IPS-20b (cell line): ENCODE measurements at regions not wholly inside any gene's neighbourhood (a gene's known extent, or its start where the extent isn't known, plus 50 kb on each side); places are given as distances from the start of the nearest gene placed in this dataset.

Experiments
- H3K27ac ChIP-seq: one replicate; pipeline ENCODE4 v1.5.1; 2013; ENCODE audit warnings: low read length
- H3K27me3 ChIP-seq: 2 replicates; pipeline ENCODE4 v1.6.1; 2013; ENCODE audit warnings: mild to moderate bottlenecking, low read length, inconsistent platforms; ENCODE audit not compliant: insufficient read depth
- H3K36me3 ChIP-seq: 2 replicates; pipeline ENCODE4 v1.6.1; 2013; ENCODE audit warnings: low read depth, mild to moderate bottlenecking, inconsistent platforms, low read length, moderate library complexity; ENCODE audit not compliant: insufficient read depth
- H3K4me1 ChIP-seq: 2 replicates; pipeline ENCODE4 v1.6.1; 2013; ENCODE audit warnings: mild to moderate bottlenecking, control low read depth, inconsistent platforms, low read length, moderate library complexity; ENCODE audit not compliant: insufficient read depth
- H3K4me3 ChIP-seq: 2 replicates; pipeline ENCODE4 v1.5.1; 2013; ENCODE audit warnings: mild to moderate bottlenecking, low read length, inconsistent platforms
- H3K9ac ChIP-seq: 2 replicates; pipeline ENCODE4 v1.6.1; 2013; ENCODE audit warnings: low read depth, mild to moderate bottlenecking, inconsistent platforms, low read length, moderate library complexity
- H3K9me3 ChIP-seq: 2 replicates; pipeline ENCODE4 v1.6.1; 2013; ENCODE audit warnings: mild to moderate bottlenecking, low read depth, low read length, inconsistent platforms; ENCODE audit not compliant: insufficient read depth

DNA sequence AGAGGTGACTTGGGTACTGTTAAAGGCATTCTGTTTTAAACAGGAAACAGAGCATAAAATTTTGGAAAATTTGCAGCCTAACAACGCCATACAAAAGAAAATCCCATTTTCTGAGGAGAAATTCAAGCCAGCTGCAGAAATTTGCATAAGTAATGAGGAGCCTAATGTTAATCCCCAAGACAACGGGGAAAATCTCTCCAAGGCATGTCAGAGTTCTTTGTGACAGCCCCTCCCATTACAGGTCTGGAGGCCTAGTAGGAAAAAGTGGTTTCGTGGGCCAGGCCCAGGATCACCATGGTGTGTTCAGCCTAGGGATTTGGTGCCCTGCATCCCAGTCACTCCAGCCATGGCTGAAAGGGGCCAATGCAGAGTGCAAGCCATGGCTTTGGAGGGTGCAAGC, 1333.1 kb upstream of the TENM4 start:
- Histone ChIP-seq H3K27me3 (no peaks in the 10 kb centered on the region), H3K9ac (no peak overlapping the region), H3K36me3 (no peaks in the 10 kb centered on the region), H3K27ac (no peak overlapping the region), H3K4me1 (peaks cover 5% of the 10 kb centered on the region; the same call in 1 of the 2 replicates), H3K9me3 (no peaks in the 10 kb centered on the region), H3K4me3 (no peak overlapping the region)

DNA sequence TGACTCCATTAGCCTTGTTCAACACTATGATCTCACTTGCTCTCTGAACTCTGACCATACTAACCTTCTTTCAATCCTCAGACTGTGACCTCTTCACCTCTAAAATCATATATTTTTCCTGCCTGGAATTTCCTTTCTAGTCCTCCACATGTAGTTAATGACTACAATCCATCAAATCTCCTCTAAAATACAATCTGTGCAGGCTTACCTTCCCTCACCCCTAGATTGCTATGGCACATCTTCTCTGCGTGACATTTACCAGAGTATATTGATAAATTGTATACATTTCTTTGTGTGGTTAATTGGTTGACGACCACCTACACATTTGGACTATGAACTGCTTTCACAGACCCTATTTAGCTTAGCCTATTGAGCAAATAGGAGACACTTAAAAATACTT, 1330.2 kb upstream of the TENM4 start:
- no peak overlapping the region for H3K27ac ChIP-seq
- H3K4me1 ChIP-seq = no peaks in the 10 kb centered on the region
- no peaks in the 10 kb centered on the region for H3K36me3 ChIP-seq
- no peaks in the 10 kb centered on the region for H3K9me3 ChIP-seq
- no peak overlapping the region for H3K4me3 ChIP-seq
- no peak overlapping the region for H3K9ac ChIP-seq
- H3K27me3 ChIP-seq = no peaks in the 10 kb centered on the region

GRCh38 chr11:80758787-80759186, 1318.0 kb upstream of the TENM4 start:
- Histone ChIP-seq H3K27ac (no peak overlapping the region), H3K9ac (no peak overlapping the region), H3K4me3 (no peak overlapping the region), H3K9me3 (no peaks in the 10 kb centered on the region), H3K36me3 (no peaks in the 10 kb centered on the region), H3K4me1 (no peaks in the 10 kb centered on the region), H3K27me3 (no peaks in the 10 kb centered on the region)

DNA sequence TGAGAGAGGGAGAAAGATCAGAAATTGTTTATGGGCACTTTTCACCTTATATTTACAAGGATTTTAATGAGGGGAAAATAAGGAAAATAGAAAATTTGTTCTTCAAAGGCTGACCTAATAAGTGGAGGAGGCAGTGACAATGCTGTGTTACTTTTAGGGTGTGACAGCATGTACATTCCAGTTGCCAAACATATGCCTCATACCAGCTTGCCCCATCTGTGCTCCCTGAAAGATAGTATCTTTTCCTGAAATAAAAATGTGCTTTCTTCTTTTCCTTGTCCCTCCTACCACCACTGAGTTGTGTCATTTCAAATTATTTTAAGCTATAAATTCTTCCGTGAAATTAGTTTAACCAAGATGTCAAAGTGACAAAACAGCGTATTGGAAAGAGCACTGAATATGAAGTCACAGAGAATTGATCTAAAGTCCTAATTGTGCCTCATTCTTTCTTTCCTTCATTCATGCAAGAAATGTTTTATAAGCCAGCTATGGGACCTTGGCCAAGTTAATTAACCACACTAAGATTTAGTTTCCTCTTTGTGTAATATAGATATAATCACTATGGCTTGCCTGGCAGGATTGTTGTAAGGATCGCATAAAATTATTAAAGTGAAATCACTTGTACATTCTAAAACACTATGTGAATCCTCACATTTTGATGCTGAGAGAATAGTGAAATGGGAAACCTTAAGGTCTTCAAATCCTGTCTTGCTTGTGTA, 1307.5 kb upstream of the TENM4 start:
- H3K36me3 ChIP-seq = no peaks in the 10 kb centered on the region
- no peak overlapping the region for H3K9ac ChIP-seq
- no peaks in the 10 kb centered on the region; the same call in 1 of the 2 replicates for H3K4me1 ChIP-seq
- no peak overlapping the region for H3K4me3 ChIP-seq
- H3K27me3 ChIP-seq = no peaks in the 10 kb centered on the region
- no peak overlapping the region for H3K27ac ChIP-seq
- H3K9me3 ChIP-seq = no peaks in the 10 kb centered on the region

DNA sequence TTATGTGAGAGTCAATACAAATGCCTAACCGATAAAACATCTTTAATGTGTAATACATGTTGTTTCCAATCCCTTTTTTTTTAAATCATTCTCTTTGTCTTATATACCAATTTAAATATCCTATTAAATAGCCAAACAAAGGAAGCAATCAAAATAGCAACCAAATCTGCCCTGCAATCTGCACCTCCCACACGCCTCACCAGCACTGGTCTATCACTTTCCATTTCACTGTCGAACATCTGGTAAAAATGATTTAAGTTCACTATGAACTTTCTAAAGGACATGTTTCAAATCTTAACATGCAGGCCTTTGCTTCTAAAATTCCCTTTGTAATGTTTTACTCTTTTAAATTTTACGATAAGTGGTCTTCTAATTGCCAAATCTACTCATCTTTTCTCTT, 1305.5 kb upstream of the TENM4 start:
- Histone ChIP-seq H3K27ac (no peak overlapping the region), H3K36me3 (no peaks in the 10 kb centered on the region), H3K9ac (no peak overlapping the region), H3K4me1 (no peaks in the 10 kb centered on the region; the same call in 1 of the 2 replicates), H3K27me3 (no peaks in the 10 kb centered on the region), H3K9me3 (no peaks in the 10 kb centered on the region), H3K4me3 (no peak overlapping the region)

- Histone ChIP-seq H3K27ac (no peak overlapping the region), H3K27me3 (no peaks in the 10 kb centered on the region), H3K4me3 (no peak overlapping the region), H3K4me1 (no peaks in the 10 kb centered on the region; the same call in 1 of the 2 replicates), H3K9me3 (no peaks in the 10 kb centered on the region), H3K36me3 (no peaks in the 10 kb centered on the region), H3K9ac (no peak overlapping the region)
Measured at GRCh38 chr11:80745416-80745815, 1304.6 kb upstream of the TENM4 start.

GRCh38 chr11:80733790-80734189, 1293.0 kb upstream of the TENM4 start:
- Histone ChIP-seq H3K4me1 (no peaks in the 10 kb centered on the region), H3K9me3 (no peaks in the 10 kb centered on the region)

DNA sequence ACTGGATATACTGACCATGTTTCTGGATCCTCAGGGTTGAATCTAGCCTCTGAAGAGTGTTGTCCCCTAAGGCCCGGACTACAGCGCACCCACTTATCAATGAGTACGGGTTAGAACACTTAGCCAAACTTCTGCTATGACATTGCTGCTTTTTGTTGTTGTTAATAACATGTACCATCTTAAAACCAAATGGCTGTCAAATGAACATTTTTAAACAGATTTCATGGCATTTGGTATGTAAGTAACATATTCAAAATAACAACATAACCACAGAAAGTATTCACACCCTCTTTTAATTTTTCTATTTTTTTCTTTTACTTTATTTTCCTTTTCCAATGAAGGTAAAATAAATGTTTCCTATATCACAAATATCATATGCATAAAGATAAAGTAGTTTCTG, 1292.5 kb upstream of the TENM4 start:
- Histone ChIP-seq H3K27me3 (no peaks in the 10 kb centered on the region), H3K27ac (no peak overlapping the region), H3K36me3 (no peaks in the 10 kb centered on the region), H3K9ac (no peak overlapping the region), H3K4me3 (no peak overlapping the region), H3K4me1 (no peaks in the 10 kb centered on the region), H3K9me3 (no peaks in the 10 kb centered on the region)

More at GRCh38 chr11:80733790-80734189, 1293.0 kb upstream of the TENM4 start:
- Histone ChIP-seq H3K27ac (no peak overlapping the region), H3K4me3 (no peak overlapping the region), H3K36me3 (no peaks in the 10 kb centered on the region), H3K9ac (no peak overlapping the region), H3K27me3 (no peaks in the 10 kb centered on the region)

GRCh38 chr11:80727315-80727714, 1286.5 kb upstream of the TENM4 start:
- H3K9me3 ChIP-seq = no peaks in the 10 kb centered on the region
- no peak overlapping the region for H3K4me3 ChIP-seq

GRCh38 chr11:80726236-80726635, 1285.4 kb upstream of the TENM4 start:
- Histone ChIP-seq H3K9me3 (no peaks in the 10 kb centered on the region), H3K27ac (no peak overlapping the region), H3K36me3 (no peaks in the 10 kb centered on the region), H3K27me3 (no peaks in the 10 kb centered on the region), H3K4me3 (no peak overlapping the region), H3K9ac (no peak overlapping the region), H3K4me1 (no peaks in the 10 kb centered on the region; the same call in 1 of the 2 replicates)

More at GRCh38 chr11:80727315-80727714, 1286.5 kb upstream of the TENM4 start:
- no peaks in the 10 kb centered on the region for H3K36me3 ChIP-seq
- no peaks in the 10 kb centered on the region; the same call in 1 of the 2 replicates for H3K4me1 ChIP-seq
- no peak overlapping the region for H3K27ac ChIP-seq
- H3K27me3 ChIP-seq = no peaks in the 10 kb centered on the region
- H3K9ac ChIP-seq = no peak overlapping the region

DNA sequence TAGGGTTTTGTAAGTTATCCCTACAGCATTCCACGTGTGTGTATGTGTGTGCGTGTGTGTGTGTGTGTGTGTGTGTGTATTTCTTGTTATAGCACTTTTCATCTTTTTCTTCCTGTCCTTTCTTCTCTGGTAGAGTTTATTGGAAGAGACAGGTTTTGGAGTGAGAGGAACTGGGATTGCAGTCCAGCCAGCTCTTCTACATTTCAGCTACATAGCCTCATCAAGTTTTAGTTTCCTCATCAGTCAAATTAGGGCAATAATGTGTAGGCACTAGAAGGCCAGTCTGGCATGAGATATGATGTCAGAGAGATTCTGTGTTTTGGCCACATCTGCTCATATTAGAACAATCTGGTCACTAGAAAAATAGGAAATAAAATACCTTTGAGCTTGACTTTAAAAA, 1283.5 kb upstream of the TENM4 start:
- H3K36me3 ChIP-seq = no peaks in the 10 kb centered on the region
- H3K4me3 ChIP-seq = no peak overlapping the region
- no peak overlapping the region for H3K27ac ChIP-seq
- no peak overlapping the region for H3K9ac ChIP-seq
- no peaks in the 10 kb centered on the region; the same call in 1 of the 2 replicates for H3K4me1 ChIP-seq
- no peaks in the 10 kb centered on the region for H3K27me3 ChIP-seq
- no peaks in the 10 kb centered on the region for H3K9me3 ChIP-seq

GRCh38 chr11:80722629-80723028, 1281.8 kb upstream of the TENM4 start:
- Histone ChIP-seq H3K27ac (no peak overlapping the region), H3K4me1 (no peaks in the 10 kb centered on the region; the same call in 1 of the 2 replicates), H3K9ac (no peak overlapping the region), H3K27me3 (no peaks in the 10 kb centered on the region), H3K4me3 (no peak overlapping the region), H3K36me3 (no peaks in the 10 kb centered on the region), H3K9me3 (no peaks in the 10 kb centered on the region)
